ENCODE measurements at regions not wholly inside any gene's neighbourhood (a gene's known extent, or its start where the extent isn't known, plus 50 kb on each side); places are given as distances from the start of the nearest gene placed in this dataset.

- TF ChIP-seq CTCF (IDR thresholded peaks at IDR 0.05; ENCODE audit: control extremely low read depth in 1 of 3, insufficient read depth in 1 of 3, low read depth in 1 of 3, low read length in 3 of 3) = no peak
- TF ChIP-seq PHF8 (conservative IDR thresholded peaks at IDR 0.05; ENCODE audit: low read depth, low read length) = no peak
- no peak for TF ChIP-seq POLR2A (IDR thresholded peaks at IDR 0.05; ENCODE audit: control extremely low read depth in 1 of 2, low read depth in 2 of 2, low read length in 2 of 2)
- no peak for TF ChIP-seq GABPA (IDR thresholded peaks at IDR 0.05; ENCODE audit: borderline replicate concordance, insufficient read depth, low read length)
- no peak for TF ChIP-seq EZH2 (IDR thresholded peaks at IDR 0.05; ENCODE audit: low read depth, low read length, severe bottlenecking)
Observed at GRCh38 chr3:22265403-22265802, 514.4 kb upstream of the ZNF385D start.

Measured in H1 (cell line).